ENCODE measurements at regions not wholly inside any gene's neighbourhood (a gene's known extent, or its start where the extent isn't known, plus 50 kb on each side); places are given as distances from the start of the nearest gene placed in this dataset.

- TF ChIP-seq YY1 (IDR thresholded peaks at IDR 0.05; ENCODE audit: insufficient read depth, insufficient read length) (no peak), ZNF274 (IDR thresholded peaks at IDR 0.05; ENCODE audit: low read depth, low read length) (no peak)
These were observed 94.2 kb upstream of the WLS start for GRCh38 chr1:68326481-68326880.

Data from NT2/D1 (cell line).